ENCODE measurements at regions not wholly inside any gene's neighbourhood (a gene's known extent, or its start where the extent isn't known, plus 50 kb on each side); places are given as distances from the start of the nearest gene placed in this dataset.

DNA sequence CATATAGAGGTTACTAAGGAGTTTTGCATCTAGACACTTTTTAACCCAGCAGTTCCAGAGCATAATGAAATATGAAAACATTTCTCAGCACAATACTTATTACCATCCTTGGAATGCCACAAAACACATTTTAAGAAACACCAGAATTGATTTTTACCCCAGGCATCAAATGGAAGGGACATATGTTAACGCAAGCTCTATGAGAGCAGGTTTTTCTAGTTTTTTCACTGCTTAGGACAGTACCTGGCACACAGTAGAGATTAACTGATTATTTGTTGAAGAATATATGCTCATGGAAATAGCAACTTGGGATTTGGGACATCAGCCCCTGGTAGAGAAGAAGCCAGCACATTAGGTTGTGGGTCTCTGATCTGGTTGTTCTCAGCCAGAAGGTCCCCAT is 67.0 kb upstream of the ARID5B start:
- TF ChIP-seq, protein P1, sequence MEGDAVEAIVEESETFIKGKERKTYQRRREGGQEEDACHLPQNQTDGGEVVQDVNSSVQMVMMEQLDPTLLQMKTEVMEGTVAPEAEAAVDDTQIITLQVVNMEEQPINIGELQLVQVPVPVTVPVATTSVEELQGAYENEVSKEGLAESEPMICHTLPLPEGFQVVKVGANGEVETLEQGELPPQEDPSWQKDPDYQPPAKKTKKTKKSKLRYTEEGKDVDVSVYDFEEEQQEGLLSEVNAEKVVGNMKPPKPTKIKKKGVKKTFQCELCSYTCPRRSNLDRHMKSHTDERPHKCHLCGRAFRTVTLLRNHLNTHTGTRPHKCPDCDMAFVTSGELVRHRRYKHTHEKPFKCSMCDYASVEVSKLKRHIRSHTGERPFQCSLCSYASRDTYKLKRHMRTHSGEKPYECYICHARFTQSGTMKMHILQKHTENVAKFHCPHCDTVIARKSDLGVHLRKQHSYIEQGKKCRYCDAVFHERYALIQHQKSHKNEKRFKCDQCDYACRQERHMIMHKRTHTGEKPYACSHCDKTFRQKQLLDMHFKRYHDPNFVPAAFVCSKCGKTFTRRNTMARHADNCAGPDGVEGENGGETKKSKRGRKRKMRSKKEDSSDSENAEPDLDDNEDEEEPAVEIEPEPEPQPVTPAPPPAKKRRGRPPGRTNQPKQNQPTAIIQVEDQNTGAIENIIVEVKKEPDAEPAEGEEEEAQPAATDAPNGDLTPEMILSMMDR (IDR thresholded peaks at IDR 0.05) = no peak
- no peak for TF ChIP-seq EZH2 (IDR thresholded peaks at IDR 0.05; ENCODE audit: borderline replicate concordance, insufficient read depth, low read depth, low read length, poor library complexity, severe bottlenecking)
